Esophagus (tissue), 2 donors: ENCODE measurements at regions not wholly inside any gene's neighbourhood (a gene's known extent, or its start where the extent isn't known, plus 50 kb on each side); places are given as distances from the start of the nearest gene placed in this dataset.

Experiments used
- H3K27ac ChIP-seq, 2 donors: one replicate each; pipeline ENCODE4 v1.5.1; 2013; ENCODE audit warnings: low read depth in 2 of 2, mild to moderate bottlenecking in 2 of 2, inconsistent platforms in 1 of 2, low read length in 1 of 2, moderate library complexity in 1 of 2
- H3K27me3 ChIP-seq, 2 donors: one replicate each; pipeline ENCODE4 v1.6.1; 2013; ENCODE audit warnings: low read length in 2 of 2, control low read depth in 1 of 2, mild to moderate bottlenecking in 1 of 2; ENCODE audit not compliant: insufficient read depth in 2 of 2, control insufficient read depth in 1 of 2
- H3K36me3 ChIP-seq, 2 donors: one replicate each; pipeline ENCODE4 v1.6.1; 2013; ENCODE audit warnings: low read length in 1 of 2; ENCODE audit not compliant: control insufficient read depth in 2 of 2, insufficient read depth in 2 of 2
- H3K4me1 ChIP-seq, 2 donors: one replicate each; pipeline ENCODE4 v1.6.1; 2013; ENCODE audit warnings: low read length in 1 of 2; ENCODE audit not compliant: control insufficient read depth in 2 of 2, insufficient read depth in 2 of 2
- H3K4me3 ChIP-seq, 2 donors: one replicate each; pipeline ENCODE4 v1.5.1; 2013; ENCODE audit warnings: low read length in 2 of 2, mild to moderate bottlenecking in 2 of 2, low read depth in 1 of 2, moderate library complexity in 1 of 2
- H3K9me3 ChIP-seq, 2 donors: one replicate each; pipeline ENCODE4 v1.6.1; 2013; ENCODE audit warnings: mild to moderate bottlenecking in 2 of 2, low read depth in 1 of 2, low read length in 1 of 2, moderate library complexity in 1 of 2; ENCODE audit not compliant: control insufficient read depth in 2 of 2, insufficient read depth in 1 of 2
- WGBS, 2 donors: extraction: QIAGEN DNeasy Blood & Tissue Kit; methylation state at CpG; one replicate each; pipeline ENCODE4 v1.1.7; 2013; 5-methylcytosine and 5-hydroxymethylcytosine counted together
- donor health status: healthy with polysubstance abuse.
- donor health status: Bipolar disorder and iron deficiency.

- H3K27me3 ChIP-seq, result no peaks in the 10 kb centered on the region
- H3K27ac ChIP-seq, result no peak overlapping the region
- H3K9me3 ChIP-seq, result no peaks in the 10 kb centered on the region
- WGBS, 2 donors, result 74 to 82% methylated on average over 2 of the region's 2 CpGs
- no peaks in the 10 kb centered on the region for H3K36me3 ChIP-seq
- H3K4me1 ChIP-seq, result no peaks in the 10 kb centered on the region
- H3K4me3 ChIP-seq, result no peak overlapping the region
These were observed 407.1 kb upstream of the XYLT1 start for GRCh38 chr16:17877821-17878360.

- Histone ChIP-seq H3K4me3 (no peak overlapping the region), H3K4me1 (no peaks in the 10 kb centered on the region), H3K36me3 (no peaks in the 10 kb centered on the region), H3K9me3 (no peaks in the 10 kb centered on the region), H3K27me3 (no peaks in the 10 kb centered on the region), H3K27ac (no peak overlapping the region)
- 56 to 62% methylated on average over 5 of the region's 5 CpGs for WGBS, 2 donors
These were observed 396.2 kb upstream of the XYLT1 start for GRCh38 chr16:17866996-17867395.

GRCh38 chr16:17861981-17862479, 391.3 kb upstream of the XYLT1 start:
- H3K27me3 ChIP-seq, result no peaks in the 10 kb centered on the region
- H3K4me1 ChIP-seq, result no peaks in the 10 kb centered on the region
- 88 to 92% methylated on average over 6 of the region's 6 CpGs for WGBS, 2 donors
- no peak overlapping the region for H3K27ac ChIP-seq
- no peaks in the 10 kb centered on the region for H3K36me3 ChIP-seq
- no peak overlapping the region for H3K4me3 ChIP-seq
- no peaks in the 10 kb centered on the region for H3K9me3 ChIP-seq

- Histone ChIP-seq H3K27me3 (no peaks in the 10 kb centered on the region), H3K4me1 (no peaks in the 10 kb centered on the region), H3K27ac (no peak overlapping the region), H3K36me3 (no peaks in the 10 kb centered on the region), H3K9me3 (no peaks in the 10 kb centered on the region), H3K4me3 (no peak overlapping the region)
- 39 to 42% methylated on average over 10 of the region's 10 CpGs for WGBS, 2 donors
These were observed 387.3 kb upstream of the XYLT1 start for GRCh38 chr16:17858061-17858460.

- Histone ChIP-seq H3K27ac (no peak overlapping the region), H3K9me3 (no peaks in the 10 kb centered on the region), H3K4me3 (no peak overlapping the region), H3K36me3 (no peaks in the 10 kb centered on the region), H3K27me3 (no peaks in the 10 kb centered on the region), H3K4me1 (no peaks in the 10 kb centered on the region)
- WGBS, 2 donors, result 86 to 91% methylated on average over 5 of the region's 5 CpGs
These were observed 383.2 kb upstream of the XYLT1 start for GRCh38 chr16:17853958-17854357.

- Histone ChIP-seq H3K4me3 (no peak overlapping the region), H3K4me1 (no peaks in the 10 kb centered on the region), H3K36me3 (no peaks in the 10 kb centered on the region), H3K27me3 (no peaks in the 10 kb centered on the region), H3K27ac (no peak overlapping the region), H3K9me3 (no peaks in the 10 kb centered on the region)
- 83 to 85% methylated on average over 6 of the region's 6 CpGs for WGBS, 2 donors
These were observed 382.4 kb upstream of the XYLT1 start for GRCh38 chr16:17852977-17853702.

- H3K4me1 ChIP-seq, result no peaks in the 10 kb centered on the region
- no peaks in the 10 kb centered on the region for H3K9me3 ChIP-seq
- no peak overlapping the region for H3K27ac ChIP-seq
- no peaks in the 10 kb centered on the region for H3K36me3 ChIP-seq
- H3K27me3 ChIP-seq, result no peaks in the 10 kb centered on the region
- 39 to 42% methylated on average over 16 of the region's 16 CpGs for WGBS, 2 donors
- no peak overlapping the region for H3K4me3 ChIP-seq
These were observed 380.0 kb upstream of the XYLT1 start for GRCh38 chr16:17850581-17851250.

- H3K27me3 ChIP-seq, result no peaks in the 10 kb centered on the region
- H3K4me3 ChIP-seq, result no peak overlapping the region
- no peaks in the 10 kb centered on the region for H3K4me1 ChIP-seq
- H3K36me3 ChIP-seq, result no peaks in the 10 kb centered on the region
- H3K27ac ChIP-seq, result no peak overlapping the region
- no peaks in the 10 kb centered on the region for H3K9me3 ChIP-seq
- 75 to 87% methylated on average over 6 of the region's 6 CpGs for WGBS, 2 donors
These were observed 376.6 kb upstream of the XYLT1 start for GRCh38 chr16:17847234-17847795.

GRCh38 chr16:17846030-17846429, 375.3 kb upstream of the XYLT1 start:
- H3K4me1 ChIP-seq, result no peaks in the 10 kb centered on the region
- WGBS, 2 donors, result 86 to 88% methylated on average over 6 of the region's 6 CpGs
- no peak overlapping the region for H3K27ac ChIP-seq
- H3K27me3 ChIP-seq, result no peaks in the 10 kb centered on the region
- no peaks in the 10 kb centered on the region for H3K9me3 ChIP-seq
- no peak overlapping the region for H3K4me3 ChIP-seq
- no peaks in the 10 kb centered on the region for H3K36me3 ChIP-seq
